Mononuclear cell (primary cell): ENCODE measurements at regions not wholly inside any gene's neighbourhood (a gene's known extent, or its start where the extent isn't known, plus 50 kb on each side); places are given as distances from the start of the nearest gene placed in this dataset.
"Not testable (repeated sequence)": the region's sequence is repeated elsewhere in the genome, so short reads cannot be mapped to it uniquely, and the experiment has no call there.

Experiments used
- H3K27me3 ChIP-seq: 2 replicates; pipeline ENCODE4 v1.6.0; 2011; ENCODE audit warnings: low read length, control low read depth; ENCODE audit not compliant: insufficient read depth
- H3K4me1 ChIP-seq: 2 replicates; pipeline ENCODE4 v1.5.1; 2011; ENCODE audit warnings: mild to moderate bottlenecking, low read length, control low read depth; ENCODE audit not compliant: insufficient read depth
- H3K4me3 ChIP-seq: 2 replicates; pipeline ENCODE4 v1.5.1; 2011; ENCODE audit warnings: mild to moderate bottlenecking, low read length, moderate library complexity
- H3K9me3 ChIP-seq: 2 replicates; pipeline ENCODE4 v1.5.1; 2011; ENCODE audit warnings: low read depth, mild to moderate bottlenecking, control low read depth, low read length

GRCh38 chr5:167835146-167835545, 456.3 kb upstream of the WWC1 start:
- no peak overlapping the region for H3K4me3 ChIP-seq
- no peaks in the 10 kb centered on the region for H3K9me3 ChIP-seq
- H3K27me3 ChIP-seq = no peaks in the 10 kb centered on the region
- H3K4me1 ChIP-seq = peaks cover 5% of the 10 kb centered on the region

GRCh38 chr5:167837127-167837526, 454.3 kb upstream of the WWC1 start:
- H3K4me1 ChIP-seq = no peaks in the 10 kb centered on the region
- no peaks in the 10 kb centered on the region for H3K9me3 ChIP-seq

GRCh38 chr5:167839065-167839464, 452.4 kb upstream of the WWC1 start:
- H3K9me3 ChIP-seq = no peaks in the 10 kb centered on the region
- no peaks in the 10 kb centered on the region for H3K27me3 ChIP-seq
- no peaks in the 10 kb centered on the region for H3K4me1 ChIP-seq
- no peak overlapping the region for H3K4me3 ChIP-seq

More at GRCh38 chr5:167837127-167837526, 454.3 kb upstream of the WWC1 start:
- no peaks in the 10 kb centered on the region for H3K27me3 ChIP-seq
- H3K4me3 ChIP-seq = no peak overlapping the region

GRCh38 chr5:167840527-167841130, 450.8 kb upstream of the WWC1 start:
- Histone ChIP-seq H3K4me3 (no peak overlapping the region), H3K9me3 (no peaks in the 10 kb centered on the region), H3K4me1 (no peaks in the 10 kb centered on the region), H3K27me3 (no peaks in the 10 kb centered on the region)

- no peaks in the 10 kb centered on the region for H3K27me3 ChIP-seq
- H3K4me3 ChIP-seq = no peak overlapping the region
- no peaks in the 10 kb centered on the region for H3K9me3 ChIP-seq
- H3K4me1 ChIP-seq = no peaks in the 10 kb centered on the region
Observed at GRCh38 chr5:167843881-167844572, 447.4 kb upstream of the WWC1 start.

GRCh38 chr5:167845952-167846351, 445.5 kb upstream of the WWC1 start:
- Histone ChIP-seq H3K4me1 (no peaks in the 10 kb centered on the region), H3K27me3 (no peaks in the 10 kb centered on the region), H3K9me3 (no peaks in the 10 kb centered on the region), H3K4me3 (no peak overlapping the region)

GRCh38 chr5:167849874-167850273, 441.6 kb upstream of the WWC1 start:
- H3K4me1 ChIP-seq = no peaks in the 10 kb centered on the region
- H3K27me3 ChIP-seq = no peaks in the 10 kb centered on the region
- no peaks in the 10 kb centered on the region for H3K9me3 ChIP-seq

GRCh38 chr5:167850911-167851310, 440.5 kb upstream of the WWC1 start:
- Histone ChIP-seq H3K4me1 (no peaks in the 10 kb centered on the region), H3K4me3 (no peak overlapping the region), H3K9me3 (no peaks in the 10 kb centered on the region), H3K27me3 (no peaks in the 10 kb centered on the region)

More at GRCh38 chr5:167849874-167850273, 441.6 kb upstream of the WWC1 start:
- no peak overlapping the region for H3K4me3 ChIP-seq

- Histone ChIP-seq H3K27me3 (no peaks in the 10 kb centered on the region), H3K9me3 (no peaks in the 10 kb centered on the region), H3K4me1 (no peaks in the 10 kb centered on the region), H3K4me3 (no peak overlapping the region)
Observed at GRCh38 chr5:167851416-167851815, 440.0 kb upstream of the WWC1 start.

- Histone ChIP-seq H3K4me1 (no peaks in the 10 kb centered on the region), H3K4me3 (no peak overlapping the region), H3K9me3 (no peaks in the 10 kb centered on the region), H3K27me3 (no peaks in the 10 kb centered on the region)
Observed at GRCh38 chr5:167852515-167852914, 438.9 kb upstream of the WWC1 start.

- no peaks in the 10 kb centered on the region for H3K9me3 ChIP-seq
- no peaks in the 10 kb centered on the region for H3K4me1 ChIP-seq
- no peaks in the 10 kb centered on the region for H3K27me3 ChIP-seq
- no peak overlapping the region for H3K4me3 ChIP-seq
Observed at GRCh38 chr5:167853421-167853820, 438.0 kb upstream of the WWC1 start.

- Histone ChIP-seq H3K4me1 (no peaks in the 10 kb centered on the region), H3K4me3 (no peak overlapping the region), H3K9me3 (no peaks in the 10 kb centered on the region), H3K27me3 (no peaks in the 10 kb centered on the region)
Observed at GRCh38 chr5:167855818-167856217, 435.6 kb upstream of the WWC1 start.

- H3K9me3 ChIP-seq = no peaks in the 10 kb centered on the region
- no peaks in the 10 kb centered on the region for H3K27me3 ChIP-seq
- no peaks in the 10 kb centered on the region for H3K4me1 ChIP-seq
- H3K4me3 ChIP-seq = no peak overlapping the region
Observed at GRCh38 chr5:167857321-167857720, 434.1 kb upstream of the WWC1 start.

GRCh38 chr5:167858186-167858855, 433.1 kb upstream of the WWC1 start:
- H3K4me3 ChIP-seq, H3K27me3 ChIP-seq, H3K4me1 ChIP-seq, H3K9me3 ChIP-seq: not testable (repeated sequence)

GRCh38 chr5:167861129-167861927, 430.1 kb upstream of the WWC1 start:
- Histone ChIP-seq H3K4me3 (no peak overlapping the region), H3K4me1 (no peaks in the 10 kb centered on the region)

More at GRCh38 chr5:167861129-167861927, 430.1 kb upstream of the WWC1 start:
- Histone ChIP-seq H3K27me3 (no peaks in the 10 kb centered on the region), H3K9me3 (no peaks in the 10 kb centered on the region)
